ENCODE measurements at regions not wholly inside any gene's neighbourhood (a gene's known extent, or its start where the extent isn't known, plus 50 kb on each side); places are given as distances from the start of the nearest gene placed in this dataset.
"Not testable (repeated sequence)": the region's sequence is repeated elsewhere in the genome, so short reads cannot be mapped to it uniquely, and the experiment has no call there.

DNA sequence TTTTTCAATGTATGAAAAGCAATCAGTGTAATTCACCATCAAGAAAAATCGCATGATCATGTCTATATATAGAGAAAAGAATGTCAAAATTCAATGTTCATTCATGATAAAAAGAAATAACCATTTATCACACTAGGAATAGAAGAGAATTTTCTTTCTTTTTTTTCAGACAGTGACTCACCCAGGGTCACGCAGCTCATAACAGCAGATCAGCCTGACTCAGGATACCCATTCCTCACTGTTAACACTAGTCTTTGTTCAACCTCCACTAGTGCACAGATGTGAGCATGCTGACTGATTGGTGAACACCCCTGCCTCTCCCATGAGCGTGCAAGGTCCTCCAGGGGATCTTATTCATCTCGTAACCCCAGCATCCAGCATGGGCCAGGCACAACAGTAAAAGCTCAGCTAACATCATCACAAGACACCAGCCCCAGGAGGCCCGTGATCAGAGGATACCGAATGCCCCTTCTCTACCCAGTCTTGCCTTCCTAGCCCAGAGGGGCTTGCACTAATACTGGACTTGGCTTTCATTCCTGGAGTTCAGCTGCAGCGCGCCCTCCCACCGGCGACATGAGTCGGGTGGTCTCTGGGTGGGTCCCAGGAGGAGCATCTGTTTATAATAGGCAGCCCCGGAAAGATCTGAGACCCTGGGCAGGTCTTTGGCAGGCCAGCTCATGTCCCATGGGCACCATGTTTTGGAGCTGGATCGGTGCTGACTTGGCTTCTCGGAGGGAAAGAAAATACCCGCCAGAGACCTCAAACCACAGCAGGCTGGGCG lies 539.5 kb upstream of the SLC10A2 start:
- no peak for DNase-seq

DNA sequence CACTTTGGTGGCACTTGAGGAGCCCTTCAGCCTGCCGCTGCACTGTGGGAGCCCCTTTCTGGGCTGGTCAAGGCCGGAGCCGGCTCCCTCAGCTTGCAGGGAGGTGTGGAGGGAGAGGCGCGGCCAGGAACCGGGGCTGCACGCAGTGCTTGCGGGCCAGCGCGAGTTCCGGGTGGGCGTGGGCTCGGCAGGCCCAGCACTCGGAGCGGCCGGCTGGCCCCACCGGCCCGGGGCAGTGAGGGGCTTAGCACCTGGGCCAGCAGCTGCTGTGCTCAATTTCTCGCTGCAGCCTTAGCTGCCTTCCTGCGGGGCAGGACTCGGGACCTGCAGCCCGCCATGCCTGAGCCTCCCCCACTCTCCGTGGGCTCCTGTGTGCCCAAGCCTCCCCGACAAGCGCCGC lies 533.7 kb upstream of the SLC10A2 start:
- DNase-seq, result not testable (repeated sequence)

DNA sequence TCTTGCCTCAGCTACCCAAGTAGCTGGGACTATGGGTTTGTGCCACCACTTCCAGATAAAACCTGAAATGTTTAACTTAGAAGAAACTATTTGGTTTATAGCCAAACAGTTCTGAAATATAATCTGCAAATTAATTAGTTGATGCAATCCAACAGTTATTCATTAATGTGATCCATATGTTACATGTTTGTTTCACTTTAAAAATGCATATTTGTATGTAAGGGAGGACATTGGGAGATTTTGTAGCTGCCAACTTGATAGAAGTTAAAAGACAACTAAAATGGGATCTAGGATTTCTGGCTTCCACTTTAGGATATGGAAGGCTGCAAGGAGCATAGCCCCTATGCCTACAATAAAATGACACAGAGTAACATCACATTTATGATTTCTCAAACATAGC lies 532.5 kb upstream of the SLC10A2 start:
- no peak for DNase-seq

DNA sequence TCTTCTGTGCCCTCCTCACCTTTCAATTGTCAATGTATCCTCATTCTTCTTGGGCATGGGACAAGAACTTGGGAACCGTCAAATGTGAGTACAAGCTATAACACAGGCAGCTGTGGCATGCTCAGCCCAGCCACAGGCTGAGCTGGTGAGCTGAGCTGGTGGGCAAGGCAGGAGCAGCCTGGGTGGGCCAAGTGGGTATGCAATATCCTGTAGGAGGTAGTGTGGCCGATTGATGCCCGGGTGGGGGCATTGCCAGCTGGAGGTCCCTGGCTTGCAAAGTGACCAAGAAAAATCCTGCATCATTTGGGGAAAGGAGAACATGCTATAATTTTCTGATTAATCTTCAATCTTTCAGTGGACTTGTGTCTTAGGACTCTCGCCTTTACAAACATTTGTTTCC lies 507.2 kb upstream of the SLC10A2 start:
- no peak for DNase-seq

DNA sequence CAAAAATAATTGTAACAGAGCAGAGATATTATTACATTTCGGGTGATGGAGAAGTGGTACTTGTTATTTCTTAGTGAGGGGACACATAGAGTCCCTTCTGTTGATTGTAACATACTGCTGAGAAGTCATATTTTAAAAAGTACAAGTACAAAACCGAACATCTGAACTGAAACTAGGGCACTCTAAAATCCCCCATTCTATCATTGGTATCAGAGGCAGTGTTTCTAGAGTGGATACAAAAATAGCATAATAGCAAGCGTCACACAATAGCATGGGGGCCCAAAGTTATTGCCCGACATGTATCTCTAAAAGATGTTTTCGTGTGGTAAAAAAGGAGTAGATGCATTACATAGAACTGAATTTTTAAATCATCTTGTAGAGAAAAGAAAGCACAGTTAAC lies 502.1 kb upstream of the SLC10A2 start:
- no peak for DNase-seq

DNA sequence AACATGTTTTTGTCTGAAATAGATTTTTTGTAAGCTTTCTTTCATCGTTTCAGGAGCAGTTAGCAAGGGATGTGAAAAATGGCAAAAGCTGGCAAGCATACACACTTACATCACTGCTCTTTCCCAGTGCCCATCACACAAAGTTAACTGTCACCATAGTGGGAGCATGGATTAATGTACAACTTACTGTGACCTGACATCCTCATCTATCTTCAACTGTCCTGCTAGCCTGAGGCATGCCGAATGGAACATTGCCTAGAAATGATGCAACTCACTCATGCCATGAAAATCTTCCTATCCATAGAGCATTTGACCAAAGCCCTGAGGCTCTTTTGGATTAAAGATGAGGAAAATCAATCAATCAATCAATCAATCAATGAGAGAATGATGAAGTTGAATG lies 491.7 kb upstream of the SLC10A2 start:
- no peak for DNase-seq

DNA sequence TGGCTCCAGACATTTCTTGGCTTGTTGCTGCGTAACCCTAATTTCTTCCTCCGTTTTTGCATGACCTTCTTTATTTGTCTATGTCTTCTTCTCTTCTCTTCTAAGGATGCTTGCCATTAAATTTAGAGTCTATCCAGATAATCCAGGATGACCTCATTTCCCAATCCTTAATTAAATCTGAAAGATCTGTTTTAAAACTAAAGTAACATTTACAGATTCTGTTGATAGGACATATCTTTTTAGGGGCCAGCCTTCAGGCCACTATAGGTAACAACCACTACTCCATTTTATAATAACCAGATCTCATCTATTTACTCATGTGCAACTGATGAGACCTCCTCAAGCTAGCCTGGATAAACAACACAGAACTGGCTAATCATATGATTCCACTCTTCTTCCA lies 490.5 kb upstream of the SLC10A2 start:
- no peak for DNase-seq

DNA sequence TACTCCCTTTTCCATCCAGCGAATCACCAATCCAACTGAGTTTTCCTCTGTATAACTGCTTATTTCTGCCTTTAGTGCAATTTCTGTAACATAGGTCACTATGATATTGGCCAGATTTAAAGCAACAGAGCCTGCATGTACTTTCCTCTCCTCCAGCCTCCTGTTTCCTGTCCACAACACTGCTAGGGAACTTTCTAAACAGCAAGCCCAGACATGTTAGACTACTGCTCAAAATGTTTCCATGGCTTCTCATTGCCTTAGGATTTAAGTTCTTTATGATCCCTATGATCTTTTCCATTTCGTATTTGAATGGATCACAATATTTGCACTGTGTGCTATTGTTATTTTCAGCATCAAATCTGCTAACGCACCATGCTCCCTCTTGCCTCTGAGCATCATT lies 481.7 kb upstream of the SLC10A2 start:
- DNase-seq, result no peak

DNA sequence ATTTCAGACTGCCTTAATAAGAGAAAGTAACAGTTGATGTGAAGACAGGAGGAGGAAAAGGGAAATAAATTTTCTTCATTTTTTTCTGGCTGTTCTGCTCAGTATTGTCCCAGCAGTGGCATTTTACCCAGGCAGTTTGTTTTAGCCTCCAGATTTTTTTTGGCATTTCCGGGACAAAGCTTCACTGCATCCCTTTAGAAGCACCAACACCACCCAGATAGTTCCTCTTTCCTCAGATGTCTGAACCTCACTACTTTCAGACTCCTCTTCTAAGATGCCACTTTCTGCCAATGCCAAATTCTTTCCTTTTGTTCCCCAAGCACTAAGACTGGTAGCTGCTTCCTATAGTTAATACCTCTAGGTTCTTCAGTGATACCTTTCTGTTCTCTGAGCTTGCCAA lies 480.1 kb upstream of the SLC10A2 start:
- no peak for DNase-seq

DNA sequence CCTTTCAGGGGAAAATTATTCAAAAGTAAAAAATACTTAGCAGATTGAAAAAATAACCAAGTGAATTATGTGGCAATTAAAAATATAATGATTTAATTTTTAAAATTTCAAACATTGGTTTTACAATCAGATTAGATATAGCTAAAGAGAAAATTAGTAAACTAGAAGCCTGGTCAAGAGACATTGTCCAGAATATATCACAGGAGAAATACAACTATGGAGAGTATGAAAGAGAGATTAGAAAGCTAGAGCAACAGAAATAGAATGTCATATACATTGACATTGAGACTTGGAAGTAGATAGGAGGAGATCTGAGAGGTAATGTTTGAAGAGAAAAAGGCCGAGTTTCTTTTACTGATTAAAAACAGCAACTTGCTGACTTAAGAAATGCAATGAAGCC lies 476.4 kb upstream of the SLC10A2 start:
- DNase-seq, result no peak

DNA sequence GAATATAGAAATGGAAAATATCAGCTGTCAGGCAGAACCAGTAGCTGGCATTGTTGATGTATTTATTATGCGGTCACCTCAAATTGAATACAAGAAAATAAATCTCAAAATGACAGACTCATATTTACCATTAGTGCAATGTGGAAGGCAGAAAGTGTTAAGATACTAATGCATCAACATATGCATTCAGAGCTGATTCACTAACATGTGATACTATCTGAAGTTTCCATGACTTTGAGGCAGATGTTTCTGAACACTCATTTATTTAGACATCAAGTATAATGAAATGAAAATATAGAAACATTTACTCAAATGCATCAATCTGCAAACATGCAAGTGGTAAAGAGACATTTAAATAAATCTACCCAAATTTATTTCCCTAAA lies 474.2 kb upstream of the SLC10A2 start:
- DNase-seq, result no peak

DNA sequence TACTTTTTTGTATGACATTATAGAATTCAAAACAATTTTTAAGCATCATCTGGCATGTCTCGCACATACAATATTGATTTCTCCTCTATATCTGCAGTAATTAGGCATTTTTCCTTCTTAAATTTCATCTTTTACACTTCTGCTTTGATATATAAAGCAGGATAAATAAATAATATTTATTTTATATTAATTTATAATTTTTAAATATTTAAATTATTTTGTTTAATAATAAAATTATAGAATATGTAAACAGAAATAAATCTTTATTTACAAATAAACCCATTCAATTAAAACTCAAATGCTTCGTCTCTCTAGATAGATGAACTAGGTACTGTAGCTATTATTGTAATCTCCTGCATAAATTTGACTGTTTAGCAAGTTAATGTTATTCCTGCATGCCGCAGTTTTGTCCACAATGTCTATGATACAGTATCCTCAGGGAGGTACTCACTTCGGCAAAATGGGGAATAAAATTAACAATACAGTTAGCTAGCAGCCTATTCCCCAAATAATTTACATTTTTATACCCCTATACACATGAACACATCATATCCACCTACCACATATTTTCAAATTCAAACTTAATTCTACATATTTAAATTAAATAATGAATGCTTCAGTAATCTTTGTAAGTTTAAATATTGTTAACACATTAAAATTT lies 473.6 kb upstream of the SLC10A2 start:
- DNase-seq, result no peak

DNA sequence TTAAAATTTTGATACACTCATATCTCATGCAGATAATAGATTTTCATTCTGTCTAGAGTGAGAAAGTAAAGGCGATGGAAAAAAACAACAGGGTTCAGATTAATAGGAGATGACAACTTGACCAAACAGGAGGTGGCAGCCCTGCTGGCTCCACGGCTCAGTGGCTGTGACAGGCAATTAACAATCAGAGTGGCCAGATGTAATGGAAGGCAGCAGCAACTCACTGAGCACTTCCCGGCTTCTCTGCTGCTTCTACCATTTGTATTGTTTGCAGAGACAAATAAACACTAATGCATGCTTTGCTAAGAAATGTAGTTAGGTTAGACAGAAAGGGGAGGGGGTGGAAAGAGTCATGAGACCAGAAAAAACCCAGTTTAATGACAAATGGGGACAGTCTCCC lies 473.0 kb upstream of the SLC10A2 start:
- peak; percentile 65 for DNase-seq

DNA sequence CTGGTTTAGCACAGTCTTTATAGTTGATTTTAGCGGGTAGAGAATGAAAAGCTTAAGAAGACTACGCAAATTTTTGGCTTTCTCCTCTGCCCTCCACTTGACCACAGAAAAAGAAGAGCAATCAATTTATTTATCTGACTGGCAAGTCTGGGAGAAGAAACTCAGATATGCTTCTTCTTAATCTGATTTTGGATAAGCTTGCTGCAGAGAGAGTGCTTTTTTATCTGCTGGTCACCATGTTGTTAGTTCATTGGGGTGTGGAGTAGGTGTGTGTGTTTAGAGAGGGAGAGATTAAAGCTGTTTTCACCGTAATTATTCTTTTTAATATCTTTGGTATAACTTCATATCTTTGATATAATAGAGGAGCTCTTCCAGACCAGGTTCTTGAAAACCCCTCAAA lies 471.4 kb upstream of the SLC10A2 start:
- no peak for DNase-seq

DNA sequence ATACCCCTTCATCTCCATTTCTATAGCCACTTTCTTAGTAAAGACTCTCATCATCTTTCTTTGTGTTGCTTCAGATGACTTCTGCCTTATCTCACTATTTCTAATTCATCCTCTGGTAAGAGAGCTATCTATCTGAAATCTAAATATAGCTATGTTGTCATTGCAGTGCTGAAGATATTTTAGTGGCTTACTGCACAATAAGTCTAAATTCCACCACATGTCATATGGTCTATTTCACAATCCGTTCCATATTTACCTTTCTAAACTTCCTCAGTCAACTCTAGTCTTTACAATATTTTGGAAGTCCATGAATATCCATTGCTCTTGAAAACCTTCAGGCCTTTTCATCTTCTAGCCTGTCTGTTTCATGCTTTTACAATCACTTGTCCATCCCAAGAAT lies 465.1 kb upstream of the SLC10A2 start:
- DNase-seq, result no peak

DNA sequence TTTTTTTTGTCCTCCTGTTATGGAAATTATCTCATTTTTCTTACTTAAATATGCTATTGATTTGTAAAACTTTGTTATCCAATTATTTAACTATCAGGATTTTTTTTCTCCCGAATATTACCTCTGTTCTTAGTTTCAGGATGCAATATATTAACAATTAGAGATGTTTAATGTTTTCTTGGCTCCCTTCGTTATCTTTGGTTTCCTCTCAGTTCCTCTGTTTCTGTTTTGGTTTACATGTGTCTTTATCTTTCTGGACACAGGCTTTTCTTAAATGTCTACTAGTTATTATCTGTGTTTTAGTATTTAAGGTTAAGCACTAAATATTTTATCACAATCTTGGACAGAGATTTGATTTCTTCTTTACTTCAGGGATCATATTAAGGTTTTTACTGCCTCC lies 462.2 kb upstream of the SLC10A2 start:
- DNase-seq, result no peak

DNA sequence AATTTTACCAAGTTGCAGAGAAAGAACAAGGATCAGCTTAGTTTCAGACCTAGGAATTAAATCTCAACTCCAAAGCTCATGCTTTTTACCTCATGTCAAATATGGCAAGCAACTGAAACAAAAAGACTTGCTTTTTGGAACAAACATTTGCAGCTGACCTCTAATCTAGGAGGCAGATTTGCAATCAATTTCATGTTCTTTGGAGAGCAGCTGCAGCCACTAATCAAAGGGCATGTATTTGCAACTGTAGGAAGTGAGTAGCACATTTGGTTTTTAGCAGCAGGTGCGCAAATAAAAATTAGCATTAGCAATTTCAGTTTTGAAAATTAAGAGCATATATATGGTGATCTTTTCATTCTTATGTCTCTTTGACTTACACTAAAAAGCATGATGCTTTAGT lies 459.3 kb upstream of the SLC10A2 start:
- DNase-seq, result peak; percentile 42

DNA sequence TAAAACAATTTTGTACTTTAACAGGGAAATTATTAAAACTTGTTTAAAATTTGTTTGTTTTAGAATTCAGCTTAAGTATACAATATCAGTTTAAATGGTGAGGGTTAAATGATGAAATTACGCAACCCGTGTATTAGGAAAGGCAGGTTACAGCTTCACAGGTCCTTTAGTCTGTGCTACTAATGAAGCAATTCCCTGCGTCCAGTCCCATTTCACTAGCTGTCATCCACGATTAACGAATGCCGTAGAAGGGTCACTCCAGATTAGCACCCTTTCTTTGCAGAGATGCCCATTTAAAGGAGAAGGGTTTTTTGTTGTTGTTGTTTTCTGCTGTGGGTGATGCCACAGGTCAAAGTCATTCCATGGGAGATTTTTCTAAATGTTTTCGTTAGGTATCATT lies 457.6 kb upstream of the SLC10A2 start:
- no peak for DNase-seq

DNA sequence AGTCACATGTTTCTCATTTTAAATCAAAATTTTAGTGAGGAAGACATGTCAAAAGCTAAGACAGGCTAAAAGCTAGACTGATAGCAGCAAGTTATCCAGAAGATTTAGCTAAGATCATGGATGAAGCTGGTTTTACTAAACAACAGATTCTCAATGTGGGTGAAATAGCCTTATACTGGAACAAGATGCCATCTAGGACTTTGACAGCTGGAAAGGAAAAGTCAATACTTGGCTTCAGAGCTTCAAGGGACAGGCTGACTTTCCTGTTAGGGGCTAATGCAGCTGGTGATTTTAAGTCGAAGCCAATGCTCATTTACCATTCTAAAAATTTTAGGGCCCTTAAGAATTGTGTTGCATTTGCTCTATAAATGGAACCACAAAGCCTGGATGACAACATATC lies 455.3 kb upstream of the SLC10A2 start:
- no peak for DNase-seq

DNA sequence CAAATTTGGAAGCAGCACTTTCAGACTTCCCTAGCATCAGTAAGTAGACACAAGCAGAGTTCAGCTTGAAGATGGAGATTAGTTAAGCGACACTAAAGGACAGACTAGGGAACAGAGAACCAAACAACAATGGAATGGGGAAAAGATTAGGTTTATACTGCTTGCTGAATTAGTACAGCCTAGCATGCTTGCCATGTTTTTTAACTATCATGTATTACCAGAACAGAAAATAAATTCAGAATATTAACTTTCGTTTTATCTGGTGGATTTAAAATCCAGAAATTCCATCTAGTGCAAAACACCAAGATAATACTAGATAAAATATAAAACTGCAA lies 451.5 kb upstream of the SLC10A2 start:
- no peak for DNase-seq

DNA sequence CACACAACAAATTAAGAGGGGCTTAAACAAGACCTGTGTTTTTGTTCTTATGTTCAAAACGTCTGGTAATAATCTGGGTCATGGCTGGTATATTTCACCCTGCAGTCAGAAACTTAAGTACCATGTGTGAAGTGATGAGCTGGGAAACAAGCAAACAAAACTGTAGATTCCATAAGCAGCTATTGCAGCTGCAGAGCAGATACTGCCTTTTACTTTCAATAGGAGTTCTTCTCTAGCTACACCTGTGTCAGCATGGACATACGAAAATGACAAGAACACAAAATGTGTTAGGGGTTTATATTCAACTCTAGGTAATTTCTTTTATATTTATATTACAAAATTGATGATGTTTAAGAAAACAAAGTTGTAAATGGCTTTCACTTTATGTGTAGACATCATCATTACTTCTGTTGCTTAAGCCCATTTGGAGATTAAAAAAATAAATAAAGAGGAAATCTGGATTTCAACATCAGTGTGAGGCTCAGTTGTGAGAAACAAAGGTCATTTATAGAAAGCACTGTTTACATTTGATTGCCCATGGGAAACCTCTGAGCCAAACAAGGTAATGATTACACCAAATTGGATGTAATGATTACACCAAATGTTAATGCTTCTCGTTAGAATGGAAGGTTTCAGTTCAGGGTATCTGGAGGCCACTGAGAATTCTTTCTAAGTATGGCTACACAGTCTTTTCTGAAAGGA lies 451.0 kb upstream of the SLC10A2 start:
- peak; percentile 22 for DNase-seq

DNA sequence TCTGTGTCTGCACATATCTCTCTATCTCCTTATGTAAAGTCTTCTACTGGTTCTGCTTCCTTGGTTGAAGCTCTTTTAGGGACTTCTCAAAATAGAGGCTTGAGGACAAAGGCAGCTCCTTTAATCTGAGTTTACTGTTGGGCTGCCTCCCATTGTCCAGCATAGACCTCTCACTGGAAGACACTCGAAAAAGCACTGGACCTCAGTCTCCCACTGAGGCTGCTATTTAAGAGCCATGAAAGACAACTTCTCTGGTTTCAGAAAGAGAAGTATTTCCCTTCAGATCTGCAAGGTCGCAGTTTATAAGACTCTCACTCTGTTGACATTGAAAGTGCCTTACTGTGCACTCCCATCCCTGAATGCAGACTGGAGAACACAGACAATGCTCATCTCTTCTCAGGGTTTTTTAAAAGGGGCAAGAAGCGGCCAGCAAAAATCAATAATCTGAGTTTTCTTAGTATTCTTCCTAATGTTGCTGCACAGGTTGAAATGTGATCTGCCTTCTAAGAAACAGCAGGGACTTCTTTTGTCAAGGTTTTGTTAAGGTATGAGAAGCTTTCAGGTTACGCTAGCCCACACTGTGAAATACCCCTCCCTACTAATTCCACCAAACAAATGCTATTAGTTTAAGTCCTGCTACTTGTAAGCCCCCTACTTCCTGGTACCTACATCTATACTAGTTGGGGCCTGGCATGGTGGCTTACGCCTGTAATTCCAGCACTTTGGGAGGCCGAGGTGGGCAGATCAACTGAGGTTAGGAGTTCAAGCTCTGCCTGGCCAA lies 450.0 kb upstream of the SLC10A2 start:
- DNase-seq, result no peak

DNA sequence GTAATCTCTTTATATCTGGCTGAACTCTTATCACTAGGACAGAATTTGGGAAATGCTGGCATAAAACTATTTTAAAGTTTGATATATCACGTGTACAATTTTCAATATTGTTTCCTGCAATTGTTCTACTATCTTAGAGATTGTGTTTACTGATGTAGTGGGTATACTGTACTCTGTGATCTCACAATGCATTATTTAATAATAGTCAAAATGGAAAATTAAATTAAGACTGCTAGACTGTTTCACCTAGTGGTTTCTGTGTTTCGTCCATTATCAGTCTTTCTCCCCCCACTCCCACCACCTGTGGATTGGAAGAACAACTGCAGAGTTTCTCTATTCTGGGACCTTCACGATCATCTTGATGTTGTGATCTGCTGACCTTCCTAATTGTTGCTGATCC lies 449.2 kb upstream of the SLC10A2 start:
- DNase-seq, result no peak

DNA sequence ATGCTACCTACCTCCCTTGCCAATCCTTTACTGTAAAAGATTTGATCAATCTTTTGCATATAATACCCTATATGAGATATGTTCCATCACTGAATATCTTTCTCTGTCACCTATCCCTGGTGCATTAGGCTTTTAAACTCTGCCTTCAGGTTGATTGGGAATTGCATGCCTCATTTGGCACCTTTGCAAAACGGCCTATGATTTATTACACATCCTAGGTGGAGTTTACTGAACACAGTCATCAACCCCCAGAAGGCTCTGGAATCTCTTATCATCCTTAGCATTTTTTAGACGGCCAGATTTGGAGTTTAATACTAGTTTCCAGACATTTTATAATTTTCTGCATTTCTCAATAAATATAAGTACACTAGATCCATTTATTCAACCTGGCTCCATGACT lies 448.4 kb upstream of the SLC10A2 start:
- no peak for DNase-seq
